ENCODE measurements at regions not wholly inside any gene's neighbourhood (a gene's known extent, or its start where the extent isn't known, plus 50 kb on each side); places are given as distances from the start of the nearest gene placed in this dataset.

GRCh38 chr12:24048446-24048845 lies 99.0 kb upstream of the SOX5 start:
- TF ChIP-seq CTCF (conservative IDR thresholded peaks at IDR 0.05; ENCODE audit: low read depth, low read length): no peak
- no peak overlapping the region for H3K4me3 ChIP-seq (ENCODE audit: low read length)
- DNase-seq (ENCODE audit: low read depth): no peak

GRCh38 chr12:24047326-24047725 lies 97.9 kb upstream of the SOX5 start:
- no peak for DNase-seq (ENCODE audit: low read depth)
- H3K4me3 ChIP-seq (ENCODE audit: low read length): no peak overlapping the region
- TF ChIP-seq CTCF (conservative IDR thresholded peaks at IDR 0.05; ENCODE audit: low read depth, low read length): no peak

- TF ChIP-seq CTCF (conservative IDR thresholded peaks at IDR 0.05; ENCODE audit: low read depth, low read length): no peak
- no peak overlapping the region for H3K4me3 ChIP-seq (ENCODE audit: low read length)
- no peak for DNase-seq (ENCODE audit: low read depth)
These were observed 96.4 kb upstream of the SOX5 start for GRCh38 chr12:24045816-24046257.

- TF ChIP-seq CTCF (conservative IDR thresholded peaks at IDR 0.05; ENCODE audit: low read depth, low read length): no peak
- H3K4me3 ChIP-seq (ENCODE audit: low read length): no peak overlapping the region
- DNase-seq (ENCODE audit: low read depth): no peak
These were observed 95.7 kb upstream of the SOX5 start for GRCh38 chr12:24044941-24045703.

- H3K4me3 ChIP-seq (ENCODE audit: low read length): no peak overlapping the region
- TF ChIP-seq CTCF (conservative IDR thresholded peaks at IDR 0.05; ENCODE audit: low read depth, low read length): no peak
- DNase-seq (ENCODE audit: low read depth): no peak
These were observed 93.2 kb upstream of the SOX5 start for GRCh38 chr12:24042651-24043050.

- DNase-seq (ENCODE audit: low read depth): peak; percentile 18
- no peak overlapping the region for H3K4me3 ChIP-seq (ENCODE audit: low read length)
- no peak for TF ChIP-seq CTCF (conservative IDR thresholded peaks at IDR 0.05; ENCODE audit: low read depth, low read length)
These were observed 89.6 kb upstream of the SOX5 start for GRCh38 chr12:24039113-24039525.
